Aorta (tissue), 5 donors: ENCODE measurements at regions not wholly inside any gene's neighbourhood (a gene's known extent, or its start where the extent isn't known, plus 50 kb on each side); places are given as distances from the start of the nearest gene placed in this dataset.

Experiments used
- ATAC-seq: fragments of 200-7000 bp; cut with Tn5 transposase; one replicate; pipeline ENCODE4 v1.9.1; 2022; ENCODE audit warnings: moderate library complexity; ENCODE audit not compliant: low FRiP score
- DNase-seq, 2 donors: peaks; one replicate each; pipeline ENCODE4 v3.0.0-alpha.2; 2020
- H3K27ac ChIP-seq, 2 donors: one replicate each; pipeline ENCODE4 v1.5.1; 2013; ENCODE audit warnings: low read length in 2 of 2, mild to moderate bottlenecking in 2 of 2, moderate library complexity in 2 of 2, control low read depth in 1 of 2, inconsistent platforms in 1 of 2, low read depth in 1 of 2
- H3K27me3 ChIP-seq, 2 donors: one replicate each; pipeline ENCODE4 v1.6.1; 2013; ENCODE audit warnings: control low read depth in 1 of 2, low read length in 1 of 2, mild to moderate bottlenecking in 1 of 2, moderate library complexity in 1 of 2; ENCODE audit not compliant: insufficient read depth in 2 of 2, control insufficient read depth in 1 of 2
- H3K36me3 ChIP-seq, 2 donors: one replicate each; pipeline ENCODE4 v1.6.1; 2013; ENCODE audit warnings: control low read depth in 1 of 2, low read length in 1 of 2, mild to moderate bottlenecking in 1 of 2; ENCODE audit not compliant: insufficient read depth in 2 of 2, control insufficient read depth in 1 of 2
- H3K4me1 ChIP-seq, 2 donors: one replicate each; pipeline ENCODE4 v1.6.1; 2013; ENCODE audit warnings: low read length in 2 of 2, control low read depth in 1 of 2, mild to moderate bottlenecking in 1 of 2, moderate library complexity in 1 of 2; ENCODE audit not compliant: insufficient read depth in 2 of 2, control insufficient read depth in 1 of 2
- H3K4me3 ChIP-seq, 2 donors: one replicate each; pipeline ENCODE4 v1.5.1; 2013; ENCODE audit warnings: low read length in 2 of 2, control low read depth in 1 of 2, mild to moderate bottlenecking in 1 of 2
- H3K9me3 ChIP-seq: one replicate; pipeline ENCODE4 v1.6.1; 2013; ENCODE audit warnings: mild to moderate bottlenecking, low read length; ENCODE audit not compliant: control insufficient read depth
- WGBS, 2 donors: extraction: QIAGEN DNeasy Blood & Tissue Kit; methylation state at CpG; one replicate each; pipeline ENCODE4 v1.1.7; 2013; 5-methylcytosine and 5-hydroxymethylcytosine counted together
- intact Hi-C, 2 donors: fragments of 100-400 bp; cut with DNase I; formaldehyde crosslinking; loops; one replicate each; pipeline versions ENCODE4 v1.14.2 to v1.15.0; 2022
- donor health status: healthy with polysubstance abuse.
- donor health status: Bipolar disorder and iron deficiency.
- donor health status: DM: no; HTN: no; CAD: no.
- donor health status: DM: no; HTN: no; CAD: no.
- donor health status: DM: yes; HTN: yes; CAD: no.

DNA sequence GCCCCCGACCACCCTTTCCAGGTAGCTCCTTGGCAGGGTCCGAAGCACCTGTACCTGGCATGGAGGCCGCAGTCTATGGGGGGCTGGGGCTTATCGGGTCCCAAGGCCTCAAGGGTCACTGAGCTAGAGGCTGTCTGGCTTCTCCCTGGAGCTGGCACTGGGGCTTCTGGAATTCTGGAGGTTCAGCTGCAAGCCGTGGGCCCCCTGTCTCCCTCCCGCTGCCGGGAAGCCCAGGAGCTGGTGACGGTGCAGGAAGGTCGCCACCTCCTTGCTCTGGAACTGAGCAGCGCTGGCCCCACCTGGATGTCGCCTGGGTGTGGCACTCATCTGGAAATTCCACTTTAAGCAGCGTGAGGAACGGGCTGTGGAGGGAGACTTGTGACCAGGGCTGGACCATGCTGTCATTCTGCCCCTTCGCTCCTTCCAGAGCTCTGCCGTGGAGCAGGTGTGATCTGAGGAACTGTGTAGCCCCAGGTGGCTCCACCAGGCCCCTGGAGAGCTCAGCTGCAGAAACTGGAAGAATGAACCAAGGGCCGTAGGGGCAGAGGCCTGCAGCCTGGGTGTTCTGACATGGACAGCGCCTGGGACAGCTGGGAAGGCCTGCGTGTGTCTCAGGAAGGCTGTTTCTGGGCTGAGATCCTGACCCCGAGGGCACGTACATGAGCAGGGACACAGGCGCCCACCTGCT is 129.7 kb upstream of the PPP2R2D start:
- Histone ChIP-seq H3K4me1 (no peaks in the 10 kb centered on the region), H3K36me3 (no peaks in the 10 kb centered on the region), H3K4me3 (no peak overlapping the region), H3K9me3 (peaks cover 4% of the 10 kb centered on the region), H3K27me3 (no peaks in the 10 kb centered on the region), H3K27ac (no peak overlapping the region)
- WGBS, 2 donors, result 82 to 85% methylated on average over 19 to 21 of the region's 21 CpGs
- intact Hi-C loops, result no loop called here
- DNase-seq, result no peak
- ATAC-seq, result peak; percentile 10

DNA sequence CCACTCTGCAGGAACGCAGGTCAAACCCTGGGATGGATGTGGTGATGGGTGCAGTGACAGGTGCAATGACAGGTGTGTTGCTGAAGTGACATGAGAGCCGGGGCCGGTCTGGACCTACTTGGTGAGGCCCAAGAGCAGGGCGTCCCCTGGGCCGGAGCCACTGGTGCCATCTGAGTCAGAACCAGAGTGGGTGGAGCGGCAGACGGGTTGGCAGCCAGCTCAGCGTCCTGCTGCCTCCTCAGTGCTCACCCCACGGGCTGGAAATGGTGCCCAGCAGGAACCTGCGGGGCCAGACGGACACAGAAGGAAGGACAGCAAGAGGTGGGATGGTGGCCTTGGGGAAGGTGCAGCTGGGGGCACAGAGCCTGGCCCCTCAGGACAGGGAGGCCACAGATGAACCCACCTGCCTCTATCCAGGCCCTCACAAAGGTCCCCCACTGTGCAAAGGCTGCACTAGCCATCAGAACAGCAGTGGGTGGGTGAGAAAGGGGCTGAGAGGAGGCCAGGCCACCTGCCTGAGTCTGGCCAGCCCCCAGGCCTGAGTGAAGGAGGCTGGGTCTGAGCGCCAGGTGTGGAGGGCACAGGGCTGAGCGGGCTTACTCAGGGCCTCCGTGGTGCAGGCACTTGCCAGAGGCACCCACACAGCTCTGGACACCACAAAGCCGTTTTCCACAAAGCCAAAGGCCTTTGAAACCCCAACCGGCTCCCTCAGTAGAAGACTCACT is 129.0 kb upstream of the PPP2R2D start:
- Histone ChIP-seq H3K4me1 (no peaks in the 10 kb centered on the region), H3K27ac (no peak overlapping the region), H3K27me3 (no peaks in the 10 kb centered on the region), H3K36me3 (no peaks in the 10 kb centered on the region), H3K9me3 (peaks cover 4% of the 10 kb centered on the region), H3K4me3 (no peak overlapping the region)
- intact Hi-C loops, result no loop called here
- no peak for ATAC-seq
- WGBS, 2 donors, result 82 to 90% methylated on average over 16 of the region's 16 CpGs
- DNase-seq, result no peak

DNA sequence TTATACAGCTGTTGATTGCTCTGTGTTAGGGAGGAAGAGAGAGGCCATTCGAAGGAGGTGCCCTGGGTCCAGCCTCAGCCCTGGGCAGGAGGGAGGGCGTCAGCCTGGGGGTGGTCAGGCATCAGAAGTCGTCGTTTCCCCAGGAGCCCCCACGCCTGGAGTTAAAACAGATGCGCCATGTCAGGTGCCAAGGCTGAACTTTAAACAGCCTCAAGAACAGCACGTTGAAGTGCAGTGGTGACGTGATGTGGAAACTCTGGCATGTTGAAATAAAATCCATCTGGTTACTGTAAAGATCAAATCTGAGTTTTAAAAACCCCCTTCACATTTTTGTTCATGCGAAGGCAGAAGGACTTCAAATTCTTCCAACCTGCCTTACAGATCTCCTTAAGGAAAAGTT is 128.4 kb upstream of the PPP2R2D start:
- Histone ChIP-seq H3K9me3 (peaks cover 9% of the 10 kb centered on the region), H3K36me3 (no peaks in the 10 kb centered on the region), H3K4me3 (no peak overlapping the region), H3K4me1 (no peaks in the 10 kb centered on the region), H3K27ac (no peak overlapping the region), H3K27me3 (no peaks in the 10 kb centered on the region)
- 26 to 28% methylated on average over 9 of the region's 9 CpGs for WGBS, 2 donors
- ATAC-seq (no peak), DNase-seq (no peak)
- intact Hi-C loops, result no loop called here

GRCh38 chr10:131773370-131774343 is 127.2 kb upstream of the PPP2R2D start:
- intact Hi-C loops, result no loop called here
- ATAC-seq (no peak), DNase-seq (no peak)
- Histone ChIP-seq H3K27me3 (no peaks in the 10 kb centered on the region), H3K4me1 (no peaks in the 10 kb centered on the region), H3K4me3 (no peak overlapping the region), H3K36me3 (no peaks in the 10 kb centered on the region), H3K9me3 (peaks cover 13% of the 10 kb centered on the region), H3K27ac (no peak overlapping the region)
- 54 to 60% methylated on average over 34 of the region's 34 CpGs for WGBS, 2 donors

DNA sequence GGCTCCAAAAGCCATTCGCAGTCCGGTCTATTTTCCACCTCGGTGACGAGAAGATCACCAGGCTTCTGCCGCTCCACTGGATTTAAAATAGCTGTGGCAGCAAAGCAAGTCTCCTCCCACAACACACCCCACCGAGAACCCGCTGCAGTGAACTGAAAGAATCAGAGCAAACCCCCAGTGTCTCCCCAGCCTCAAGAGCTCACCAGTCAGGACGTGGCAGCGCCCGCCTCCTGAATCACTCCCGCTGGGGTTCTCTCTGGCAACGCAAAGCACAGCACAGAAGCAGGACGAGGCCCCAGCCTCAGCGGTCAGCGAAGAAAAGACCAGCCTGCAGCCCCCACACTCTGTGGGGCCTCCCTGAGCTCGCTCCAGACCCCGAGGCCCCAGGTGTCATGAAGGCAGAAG is 126.1 kb upstream of the PPP2R2D start:
- no peaks in the 10 kb centered on the region for H3K27me3 ChIP-seq
- H3K27ac ChIP-seq, result no peak overlapping the region
- DNase-seq, result no peak
- no peak overlapping the region for H3K4me3 ChIP-seq
- no peaks in the 10 kb centered on the region for H3K36me3 ChIP-seq
- intact Hi-C loops, result no loop called here
- no peaks in the 10 kb centered on the region for H3K4me1 ChIP-seq
- peaks cover 13% of the 10 kb centered on the region for H3K9me3 ChIP-seq
- no peak for ATAC-seq
- 66 to 71% methylated on average over 17 of the region's 17 CpGs for WGBS, 2 donors

- no peak for DNase-seq
- H3K36me3 ChIP-seq, result no peaks in the 10 kb centered on the region
- no peaks in the 10 kb centered on the region for H3K4me1 ChIP-seq
- WGBS, 2 donors, result 74 to 80% methylated on average over 16 of the region's 16 CpGs
- no peak overlapping the region for H3K4me3 ChIP-seq
- no peaks in the 10 kb centered on the region for H3K27me3 ChIP-seq
- intact Hi-C loops, result no loop called here
- ATAC-seq, result no peak
- no peak overlapping the region for H3K27ac ChIP-seq
- peaks cover 13% of the 10 kb centered on the region for H3K9me3 ChIP-seq
Observed at GRCh38 chr10:131775433-131775832, 125.4 kb upstream of the PPP2R2D start.

GRCh38 chr10:131775833-131776232 is 125.0 kb upstream of the PPP2R2D start:
- Histone ChIP-seq H3K4me1 (no peaks in the 10 kb centered on the region), H3K27me3 (no peaks in the 10 kb centered on the region), H3K4me3 (no peak overlapping the region), H3K27ac (no peak overlapping the region), H3K9me3 (peaks cover 13% of the 10 kb centered on the region), H3K36me3 (no peaks in the 10 kb centered on the region)
- intact Hi-C loops, result no loop called here
- 85 to 95% methylated on average over 9 to 11 of the region's 11 CpGs for WGBS, 2 donors
- DNase-seq (no peak), ATAC-seq (no peak)

GRCh38 chr10:131776496-131776895 is 124.3 kb upstream of the PPP2R2D start:
- H3K9me3 ChIP-seq, result peaks cover 13% of the 10 kb centered on the region
- 84 to 91% methylated on average over 11 of the region's 11 CpGs for WGBS, 2 donors
- H3K27me3 ChIP-seq, result no peaks in the 10 kb centered on the region
- H3K36me3 ChIP-seq, result no peaks in the 10 kb centered on the region
- H3K4me1 ChIP-seq, result no peaks in the 10 kb centered on the region
- intact Hi-C loops, result no loop called here
- no peak overlapping the region for H3K27ac ChIP-seq
- no peak for DNase-seq
- ATAC-seq, result no peak
- no peak overlapping the region for H3K4me3 ChIP-seq
